Right renal cortex interstitium (tissue), 3 donors: ENCODE measurements at regions not wholly inside any gene's neighbourhood (a gene's known extent, or its start where the extent isn't known, plus 50 kb on each side); places are given as distances from the start of the nearest gene placed in this dataset.
"Not testable (repeated sequence)": the region's sequence is repeated elsewhere in the genome, so short reads cannot be mapped to it uniquely, and the experiment has no call there.

Source experiments
- DNase-seq, 3 donors: peaks; one replicate each; pipeline ENCODE4 v3.0.0-alpha.2; 2013; ENCODE audit warnings: low read depth in 3 of 3, low spot score in 2 of 3

DNA sequence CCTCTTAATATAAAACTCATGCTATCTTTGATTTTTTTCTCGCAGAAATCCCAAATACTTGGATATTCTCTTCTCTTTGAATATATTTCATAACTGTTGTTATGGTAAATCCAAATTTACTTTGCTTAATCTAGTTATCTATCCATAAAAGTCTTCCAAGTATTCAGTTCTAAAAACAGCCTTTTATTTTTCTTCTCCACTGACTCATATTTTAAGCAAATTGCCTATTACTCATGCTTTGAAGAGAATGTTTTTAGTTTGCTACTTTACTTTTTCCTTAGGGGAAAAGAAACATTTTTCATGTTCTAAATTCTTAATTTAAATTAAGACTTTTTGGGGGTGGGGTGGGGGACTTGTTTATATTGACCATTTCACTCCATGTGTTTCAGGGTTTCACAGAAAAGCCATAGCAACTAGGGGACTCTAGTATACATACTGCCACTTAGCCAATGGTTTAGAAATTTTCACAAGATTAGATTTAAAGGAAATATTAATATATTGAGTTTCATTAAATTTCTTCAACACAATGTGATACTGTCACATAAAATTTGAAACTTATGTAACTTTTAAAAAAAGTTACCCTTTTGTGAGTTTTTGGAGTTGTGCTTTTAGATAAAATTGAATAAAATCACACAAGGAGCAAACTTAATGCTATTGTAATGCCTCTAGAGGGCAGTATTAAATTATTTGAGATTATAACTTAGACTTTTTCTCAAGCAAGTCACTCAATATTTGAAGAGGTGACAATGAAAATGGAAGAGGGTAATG, 545.8 kb upstream of the ARRDC3 start:
- no peak for DNase-seq

GRCh38 chr5:91927439-91927838, 544.3 kb upstream of the ARRDC3 start:
- DNase-seq = no peak

DNA sequence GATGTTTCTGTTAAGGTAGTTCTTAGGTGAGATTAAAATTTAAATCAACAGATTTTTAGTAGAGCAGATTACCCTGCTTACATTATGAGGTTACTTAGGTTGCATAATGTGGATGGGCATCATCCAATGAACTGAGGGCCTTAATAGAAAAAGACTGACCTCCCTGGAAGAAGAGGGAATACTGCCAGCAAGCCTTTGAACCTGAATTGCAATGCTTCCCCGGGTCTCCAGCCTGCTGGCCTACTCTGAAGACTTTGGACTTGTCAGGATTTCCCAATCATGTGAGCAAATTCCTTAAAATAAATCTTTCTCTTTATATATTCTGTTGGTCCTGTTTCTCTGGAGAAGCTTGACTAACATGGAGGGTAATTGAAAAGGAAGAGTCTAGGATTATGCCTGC, 542.1 kb upstream of the ARRDC3 start:
- no peak for DNase-seq

- DNase-seq = not testable (repeated sequence)
Observed at GRCh38 chr5:91917037-91917814, 534.1 kb upstream of the ARRDC3 start.

- DNase-seq = no peak
Observed at GRCh38 chr5:91910655-91911054, 527.5 kb upstream of the ARRDC3 start.

GRCh38 chr5:91910247-91910646, 527.1 kb upstream of the ARRDC3 start:
- no peak for DNase-seq

- DNase-seq = no peak
Observed at GRCh38 chr5:91906494-91906893, 523.4 kb upstream of the ARRDC3 start.

- no peak for DNase-seq
Observed at GRCh38 chr5:91906027-91906426, 522.9 kb upstream of the ARRDC3 start.

DNA sequence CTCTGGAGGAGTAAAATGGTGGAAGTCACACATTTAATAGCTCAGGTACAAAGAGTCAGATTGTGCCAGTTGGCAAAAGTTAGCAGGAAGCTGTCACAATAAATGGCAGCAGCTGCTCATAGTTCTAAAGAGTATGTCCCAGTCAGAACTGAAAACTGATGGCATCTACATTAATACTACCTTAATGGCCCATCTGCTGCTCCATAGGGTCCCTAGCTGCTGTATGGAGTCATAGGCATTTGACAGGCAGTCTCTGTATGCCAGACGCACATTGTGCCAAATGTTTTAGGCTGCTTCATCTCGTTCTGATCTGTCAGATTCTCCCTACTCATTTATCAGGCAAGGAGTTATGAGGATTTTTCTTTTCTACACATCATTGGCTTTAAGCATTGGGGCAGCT, 515.8 kb upstream of the ARRDC3 start:
- DNase-seq = no peak

DNA sequence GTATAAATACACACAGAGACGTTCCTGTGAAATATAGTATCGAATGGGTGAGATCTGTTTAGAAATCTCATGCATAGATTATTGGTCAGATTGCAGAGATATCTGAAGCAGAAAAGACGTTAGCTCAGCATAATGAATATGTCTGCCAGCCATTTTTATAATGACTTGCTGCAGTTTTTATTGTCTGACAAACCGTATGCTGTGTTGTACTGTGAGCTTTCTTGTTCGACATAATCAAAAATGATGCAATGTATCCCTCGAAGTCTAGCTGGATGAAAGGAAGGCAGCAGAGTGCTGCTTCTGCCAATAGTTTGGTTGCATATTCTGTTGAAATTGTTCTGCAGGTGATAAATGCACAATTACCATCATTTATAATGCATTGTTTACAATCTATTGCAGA, 514.9 kb upstream of the ARRDC3 start:
- no peak for DNase-seq

DNA sequence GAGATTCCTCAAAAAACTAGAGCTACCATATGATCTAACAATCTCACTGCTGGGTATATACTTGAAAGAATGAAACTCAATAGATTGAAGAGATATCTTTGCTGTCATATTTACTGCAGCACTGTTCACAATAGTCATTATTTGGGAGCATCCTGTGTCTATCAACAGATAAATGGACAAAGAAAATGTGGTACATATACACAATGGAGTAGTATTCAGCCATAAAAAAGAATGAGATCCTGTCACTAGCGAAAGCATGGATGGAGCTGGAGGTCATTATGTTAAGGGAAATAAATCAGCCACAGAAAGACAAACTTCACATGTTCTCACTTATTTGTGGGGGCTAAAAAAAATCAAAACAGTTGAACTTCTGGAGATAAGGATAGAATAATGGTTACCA, 505.7 kb upstream of the ARRDC3 start:
- no peak for DNase-seq

GRCh38 chr5:91885291-91886265, 502.5 kb upstream of the ARRDC3 start:
- no peak for DNase-seq

GRCh38 chr5:91884036-91884435, 500.9 kb upstream of the ARRDC3 start:
- no peak for DNase-seq

DNA sequence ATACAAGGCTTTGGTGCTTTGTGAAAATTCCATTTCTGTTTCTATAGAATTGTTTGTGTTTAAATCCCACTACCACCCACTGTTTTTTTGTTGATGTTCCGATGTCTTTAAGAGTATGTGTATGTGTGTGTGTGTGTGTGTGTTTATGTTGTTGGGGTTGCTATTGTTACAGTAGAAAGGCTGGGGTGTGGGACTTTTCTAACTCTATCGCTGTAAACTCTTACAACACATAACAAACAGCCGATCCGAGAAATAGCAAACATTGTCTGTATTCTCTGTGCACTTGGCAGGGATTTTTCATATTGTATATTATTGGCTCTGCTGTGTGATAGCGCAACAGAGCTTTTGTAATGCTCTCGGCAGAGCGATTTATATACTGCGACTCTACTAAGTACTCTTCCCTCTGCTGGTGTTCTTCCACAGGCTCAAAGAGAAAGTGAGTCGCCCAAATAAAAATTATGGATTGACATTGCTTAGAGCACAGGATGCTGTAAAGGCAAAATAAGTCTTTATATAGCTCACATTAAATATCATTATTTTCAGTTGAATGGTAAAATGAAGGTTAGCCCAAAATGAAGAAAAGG, 492.2 kb upstream of the ARRDC3 start:
- DNase-seq = no peak

- no peak for DNase-seq
Observed at GRCh38 chr5:91867799-91868198, 484.7 kb upstream of the ARRDC3 start.

GRCh38 chr5:91865915-91866314, 482.8 kb upstream of the ARRDC3 start:
- no peak for DNase-seq

DNA sequence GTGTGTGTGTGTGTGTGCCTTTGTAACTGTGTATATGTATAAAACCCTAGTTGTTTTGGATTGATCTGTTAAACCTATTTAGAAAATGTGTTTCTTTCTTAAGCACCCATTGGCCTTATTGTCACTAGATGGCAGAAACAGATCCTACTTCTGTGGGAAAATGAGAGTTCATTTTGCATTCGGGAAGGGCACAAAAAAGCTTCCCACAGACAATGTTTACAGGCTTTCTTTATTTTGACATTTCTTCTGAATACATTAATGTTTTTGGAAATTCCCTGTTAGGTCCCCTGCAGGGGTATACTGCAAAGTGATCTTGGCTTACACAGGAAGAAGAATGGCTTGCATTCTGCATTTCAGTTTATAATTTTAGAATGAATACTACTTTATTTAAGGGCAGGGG, 481.8 kb upstream of the ARRDC3 start:
- DNase-seq = no peak

DNA sequence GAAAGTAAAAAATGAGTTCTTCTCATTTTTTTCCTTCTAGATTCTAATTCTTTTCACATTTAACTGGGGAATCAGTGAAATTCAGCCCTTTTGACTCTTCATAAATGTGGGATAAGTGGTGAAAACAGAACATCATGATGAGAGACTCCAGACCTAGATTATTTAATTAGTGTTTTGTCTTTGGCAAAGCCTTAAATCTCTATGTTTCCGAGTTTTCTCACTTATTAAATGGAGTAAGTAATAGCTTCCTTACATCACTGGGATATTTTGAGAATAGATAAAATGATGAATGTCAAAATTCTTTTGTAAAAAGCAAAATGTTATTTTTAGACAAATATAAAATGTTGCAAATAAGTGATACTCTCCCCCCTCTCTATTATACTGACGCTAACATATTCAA, 468.6 kb upstream of the ARRDC3 start:
- no peak for DNase-seq

DNA sequence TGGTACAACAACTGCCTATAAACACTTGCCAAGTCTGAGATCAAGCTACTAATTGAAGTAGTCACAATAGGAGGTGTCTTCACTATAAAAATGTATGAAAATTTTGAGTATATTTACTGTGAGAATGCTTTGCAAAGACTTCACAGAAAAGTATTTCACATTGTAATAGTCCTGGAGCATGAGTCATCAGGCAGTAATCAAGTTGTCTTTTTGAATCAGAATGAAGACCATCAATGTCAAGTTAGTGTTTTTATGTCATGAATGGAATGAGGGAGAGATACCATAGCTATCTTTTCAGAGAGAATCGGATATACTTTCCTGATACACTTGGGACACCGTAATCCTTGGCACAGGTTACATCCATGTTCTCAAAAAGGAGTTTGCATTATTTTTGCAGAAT, 466.9 kb upstream of the ARRDC3 start:
- no peak for DNase-seq

- no peak for DNase-seq
Observed at GRCh38 chr5:91849069-91849468, 466.0 kb upstream of the ARRDC3 start.

GRCh38 chr5:91848453-91848852, 465.3 kb upstream of the ARRDC3 start:
- DNase-seq = no peak
